ENCODE measurements at regions not wholly inside any gene's neighbourhood (a gene's known extent, or its start where the extent isn't known, plus 50 kb on each side); places are given as distances from the start of the nearest gene placed in this dataset.

GRCh38 chr10:10803278-10803677 lies 214.4 kb upstream of the CELF2 start:
- intact Hi-C loops (cut with DNase I, micrococcal nuclease), result no loop called here
- H3K36me3 Mint-ChIP-seq (ENCODE audit: low read depth), result no peaks in the 10 kb centered on the region

GRCh38 chr10:10804061-10804460 lies 213.6 kb upstream of the CELF2 start:
- H3K4me1 Mint-ChIP-seq (ENCODE audit: low read depth), result no peaks in the 10 kb centered on the region
- no peak for ATAC-seq (ENCODE audit: poor library complexity)
- H3K36me3 Mint-ChIP-seq (ENCODE audit: low read depth), result no peaks in the 10 kb centered on the region
- intact Hi-C loops (cut with DNase I, micrococcal nuclease), result no loop called here
- no peak overlapping the region for H3K4me3 ChIP-seq (ENCODE audit: low read length)
- DNase-seq, result no peak
- ChIA-PET CTCF (no interaction called here), POLR2A (no interaction called here)
- no peaks in the 10 kb centered on the region for H3K27me3 ChIP-seq (ENCODE audit: control insufficient read depth in 1 of 2, insufficient read depth in 2 of 2, low read length in 2 of 2)
- peaks cover 2% of the 10 kb centered on the region for H3K9me3 Mint-ChIP-seq
- H3K27ac ChIP-seq (ENCODE audit: low read depth in 1 of 2, low read length in 2 of 2), result no peak overlapping the region
- H3K4me1 ChIP-seq (ENCODE audit: insufficient read depth, low read length), result no peaks in the 10 kb centered on the region
- TF ChIP-seq CTCF (IDR thresholded peaks at IDR 0.05), result no peak
- no peaks in the 10 kb centered on the region for H3K9me3 ChIP-seq (ENCODE audit: control insufficient read depth in 1 of 2, insufficient read depth in 1 of 2, low read length in 2 of 2)
- H3K36me3 ChIP-seq (ENCODE audit: insufficient read depth, low read length), result no peaks in the 10 kb centered on the region
- no peak overlapping the region for H3K27ac Mint-ChIP-seq
- H3K27me3 Mint-ChIP-seq, result no peaks in the 10 kb centered on the region
- H3K4me3 Mint-ChIP-seq, result no peak overlapping the region

More at GRCh38 chr10:10803278-10803677, 214.4 kb upstream of the CELF2 start:
- H3K9me3 Mint-ChIP-seq, result peaks cover 2% of the 10 kb centered on the region
- no peaks in the 10 kb centered on the region for H3K27me3 Mint-ChIP-seq
- CTCF ChIA-PET, result no interaction called here
- Histone ChIP-seq H3K27ac (ENCODE audit: low read depth in 1 of 2, low read length in 2 of 2) (no peak overlapping the region), H3K4me3 (ENCODE audit: low read length) (no peak overlapping the region), H3K36me3 (ENCODE audit: insufficient read depth, low read length) (no peaks in the 10 kb centered on the region), H3K27me3 (ENCODE audit: control insufficient read depth in 1 of 2, insufficient read depth in 2 of 2, low read length in 2 of 2) (no peaks in the 10 kb centered on the region), H3K4me1 (ENCODE audit: insufficient read depth, low read length) (no peaks in the 10 kb centered on the region), H3K9me3 (ENCODE audit: control insufficient read depth in 1 of 2, insufficient read depth in 1 of 2, low read length in 2 of 2) (peaks cover 0 to 6% of the 10 kb centered on the region in 2 experiments)
- TF ChIP-seq CTCF (IDR thresholded peaks at IDR 0.05), result no peak
- DNase-seq (no peak), ATAC-seq (ENCODE audit: poor library complexity) (no peak)
- POLR2A ChIA-PET, result no interaction called here
- H3K4me3 Mint-ChIP-seq, result no peak overlapping the region
- no peak overlapping the region for H3K27ac Mint-ChIP-seq
- H3K4me1 Mint-ChIP-seq (ENCODE audit: low read depth), result no peaks in the 10 kb centered on the region

- no peak overlapping the region for H3K27ac Mint-ChIP-seq
- CTCF ChIA-PET, result interaction anchor here (1.5 kb wide), 1 partner anchor 9 kb away, joined by 3 read pairs; no protein-coding TSS in a partner anchor
- intact Hi-C loops (cut with DNase I, micrococcal nuclease), result no loop called here
These were observed 212.5 kb upstream of the CELF2 start for GRCh38 chr10:10804998-10805740.

More at GRCh38 chr10:10804998-10805740, 212.5 kb upstream of the CELF2 start:
- H3K27ac ChIP-seq (ENCODE audit: low read depth in 1 of 2, low read length in 2 of 2), result no peak overlapping the region
- no peak for ATAC-seq (ENCODE audit: poor library complexity)
- POLR2A ChIA-PET, result no interaction called here
- no peak for TF ChIP-seq CTCF (IDR thresholded peaks at IDR 0.05)
- H3K27me3 Mint-ChIP-seq, result no peaks in the 10 kb centered on the region
- no peaks in the 10 kb centered on the region for H3K4me1 Mint-ChIP-seq (ENCODE audit: low read depth)
- peaks cover 2% of the 10 kb centered on the region for H3K9me3 Mint-ChIP-seq
- no peaks in the 10 kb centered on the region for H3K9me3 ChIP-seq (ENCODE audit: control insufficient read depth in 1 of 2, insufficient read depth in 1 of 2, low read length in 2 of 2)
- H3K4me3 ChIP-seq (ENCODE audit: low read length), result no peak overlapping the region
- H3K4me1 ChIP-seq (ENCODE audit: insufficient read depth, low read length), result no peaks in the 10 kb centered on the region
- no peaks in the 10 kb centered on the region for H3K36me3 Mint-ChIP-seq (ENCODE audit: low read depth)
- no peak for DNase-seq
- H3K36me3 ChIP-seq (ENCODE audit: insufficient read depth, low read length), result no peaks in the 10 kb centered on the region
- no peaks in the 10 kb centered on the region for H3K27me3 ChIP-seq (ENCODE audit: control insufficient read depth in 1 of 2, insufficient read depth in 2 of 2, low read length in 2 of 2)
- no peak overlapping the region for H3K4me3 Mint-ChIP-seq

All from CD4-positive, alpha-beta T cell (primary cell).